Cardiac septum (tissue), 1 donor: ENCODE measurements at regions not wholly inside any gene's neighbourhood (a gene's known extent, or its start where the extent isn't known, plus 50 kb on each side); places are given as distances from the start of the nearest gene placed in this dataset.
"Not testable (repeated sequence)": the region's sequence is repeated elsewhere in the genome, so short reads cannot be mapped to it uniquely, and the experiment has no call there.

Experiments
- DNase-seq: peaks from one replicate; pipeline ENCODE4 v3.0.0-alpha.2; 2020; ENCODE audit warnings: low spot score
- intact Hi-C: fragments of 100-400 bp; cut with DNase I; formaldehyde crosslinking; loops from one replicate; pipeline ENCODE4 v1.14.0; 2022
- donor health status: DM: no; HTN: no; CAD: no.

GRCh38 chr5:130871346-130872086 is 293.5 kb downstream of the HINT1 start:
- no peak for DNase-seq
- intact Hi-C loops: loop anchor here (5.0 kb wide), 1 partner anchor 241 kb away; no protein-coding TSS in a partner anchor

DNA sequence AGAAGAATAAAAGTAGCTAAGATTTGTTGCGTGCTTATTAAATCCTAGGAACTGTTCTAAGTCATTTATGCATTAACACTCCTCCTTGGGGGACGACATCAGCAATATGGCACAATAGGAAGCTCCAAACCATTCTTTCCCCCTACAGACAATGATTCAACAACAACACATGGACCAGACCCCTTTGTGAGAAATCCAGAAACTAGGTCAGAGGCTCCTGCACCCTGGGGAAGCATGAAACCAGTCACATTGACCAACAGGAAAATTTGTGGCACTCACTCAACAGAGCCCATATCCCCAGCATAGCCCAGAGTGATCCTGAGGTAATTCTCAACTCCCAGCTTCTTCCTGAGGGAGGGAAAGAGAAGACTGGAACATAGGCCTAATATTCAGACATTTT is 294.4 kb downstream of the HINT1 start:
- intact Hi-C loops: loop anchor here (5.0 kb wide), 1 partner anchor 242 kb away; no protein-coding TSS in a partner anchor

DNA sequence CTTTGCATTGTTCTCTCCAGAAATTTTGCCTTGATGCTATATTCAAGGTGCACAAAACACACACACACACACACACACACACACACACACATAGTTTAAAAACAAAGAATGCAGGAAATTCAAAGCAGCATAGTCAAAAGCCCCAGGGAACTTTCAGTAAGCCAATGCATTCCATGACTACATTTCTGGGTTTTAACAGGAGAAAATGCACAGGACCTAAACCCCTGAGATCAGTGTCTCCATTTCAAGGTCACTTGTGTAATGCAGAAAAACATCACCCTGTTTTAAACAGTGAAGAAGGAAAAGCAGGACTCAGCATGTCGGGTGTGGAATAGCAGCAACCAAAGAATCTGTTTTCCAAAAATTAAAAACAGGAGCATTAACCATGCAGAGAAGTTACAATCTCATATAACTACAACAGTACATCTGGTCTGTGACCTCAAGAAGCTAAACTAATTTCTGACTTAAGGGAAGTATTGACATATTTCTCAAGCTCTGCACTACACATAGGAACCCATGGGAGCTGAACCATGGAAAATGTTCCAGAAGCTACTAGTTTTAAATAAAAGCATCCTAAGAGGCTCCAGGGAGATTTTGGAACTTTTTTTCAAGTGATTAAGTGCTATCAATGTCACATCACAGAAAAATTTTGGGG is 296.7 kb downstream of the HINT1 start:
- intact Hi-C loops: no loop called here
- DNase-seq: no peak

More for the DNA sequence above, 294.4 kb downstream of the HINT1 start:
- no peak for DNase-seq

GRCh38 chr5:130845049-130845765 is 319.8 kb downstream of the HINT1 start:
- intact Hi-C loops: no loop called here
- no peak for DNase-seq

DNA sequence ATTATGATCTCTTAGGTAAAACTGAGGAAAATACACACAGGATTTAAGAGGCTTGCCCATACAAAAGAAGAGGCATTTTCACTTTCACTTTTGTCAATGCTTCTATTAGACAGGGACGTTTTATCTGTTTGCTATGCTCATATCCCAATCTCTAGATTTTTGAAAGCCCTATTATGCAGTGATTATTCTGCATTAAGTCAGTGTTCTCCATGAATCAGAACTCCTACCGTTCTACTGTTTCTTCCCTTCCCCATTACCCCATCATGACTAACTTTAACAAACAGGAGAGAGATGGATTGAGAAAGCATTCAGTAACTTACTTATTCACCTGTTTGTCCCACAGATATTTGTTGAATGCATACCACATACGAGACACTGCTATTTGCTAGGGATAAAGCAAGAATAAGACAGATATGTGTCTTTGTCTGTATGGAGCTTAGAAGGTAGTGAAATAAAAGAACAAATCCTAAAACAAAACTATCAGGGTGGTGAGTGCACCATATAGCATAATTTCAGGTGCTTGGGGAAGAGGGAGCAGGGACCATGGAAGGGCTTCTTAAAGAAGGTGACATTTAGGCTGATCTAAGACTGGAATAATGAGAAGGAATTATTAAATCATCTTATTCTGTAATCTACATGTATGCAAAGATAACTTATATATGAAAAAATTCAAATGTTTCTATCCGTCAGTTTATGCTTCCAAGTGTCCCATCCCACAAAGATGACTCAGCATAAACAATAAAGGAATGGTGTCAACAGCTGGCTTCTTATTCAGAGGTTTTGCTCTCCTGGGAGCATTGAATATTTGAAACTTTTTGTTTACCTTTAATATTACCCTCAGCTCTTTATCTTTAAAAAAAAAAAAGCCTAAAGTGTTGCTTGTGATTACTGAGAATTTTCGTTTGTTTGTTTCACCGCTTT is 328.1 kb downstream of the HINT1 start:
- intact Hi-C loops: no loop called here

DNA sequence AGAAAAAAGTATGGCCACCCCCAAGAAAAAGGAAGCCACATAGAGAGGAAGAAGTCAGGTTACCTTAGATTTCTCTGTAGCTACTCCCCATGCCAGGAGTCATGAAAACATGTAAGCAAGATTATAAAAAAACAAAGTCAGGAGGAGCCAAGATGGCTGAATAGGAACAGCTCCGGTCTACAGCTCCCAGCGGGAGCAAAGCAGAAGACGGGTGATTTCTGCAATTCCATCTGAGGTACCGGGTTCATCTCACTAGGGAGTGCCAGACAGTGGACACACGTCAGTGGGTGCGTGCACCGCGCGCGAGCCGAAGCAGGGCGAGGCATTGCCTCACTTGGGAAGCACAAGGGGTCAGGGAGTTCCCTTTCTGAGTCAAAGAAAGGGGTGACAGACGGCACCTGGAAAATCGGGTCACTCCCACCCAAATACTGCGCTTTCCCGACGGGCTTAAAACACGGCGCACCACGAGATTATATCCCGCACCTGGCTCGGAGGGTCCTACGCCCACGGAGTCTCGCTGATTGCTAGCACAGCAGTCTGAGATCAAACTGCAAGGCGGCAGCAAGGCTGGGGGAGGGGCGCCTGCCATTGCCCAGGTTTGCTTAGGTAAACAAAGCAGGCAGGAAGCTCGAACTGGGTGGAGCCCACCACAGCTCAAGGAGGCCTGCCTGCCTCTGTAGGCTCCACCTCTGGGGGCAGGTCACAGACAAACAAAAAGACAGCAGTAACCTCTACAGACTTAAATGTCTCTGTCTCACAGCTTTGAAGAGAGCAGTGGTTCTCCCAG is 347.3 kb downstream of the HINT1 start:
- intact Hi-C loops, DNase-seq: not testable (repeated sequence)

More for the DNA sequence above, 328.1 kb downstream of the HINT1 start:
- DNase-seq: no peak

GRCh38 chr5:130815246-130815645 is 349.8 kb downstream of the HINT1 start:
- intact Hi-C loops: no loop called here
- no peak for DNase-seq

DNA sequence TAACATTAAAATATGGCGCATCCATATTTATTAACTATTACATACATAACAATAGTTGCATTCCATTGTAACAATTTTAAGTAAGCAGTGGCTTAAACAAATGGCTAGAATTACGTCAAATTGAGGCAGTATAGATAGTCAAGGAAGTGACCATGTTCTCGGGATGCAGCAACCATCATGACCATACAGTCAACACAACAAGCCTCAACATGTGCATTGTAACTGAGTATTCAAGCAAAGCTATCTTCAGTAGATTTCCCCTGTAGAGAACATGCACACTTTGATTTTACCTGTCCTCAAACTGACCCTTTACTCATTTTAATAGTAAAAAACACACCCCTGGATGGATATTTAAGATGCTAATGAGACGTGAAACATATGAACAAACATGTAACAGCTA is 356.4 kb downstream of the HINT1 start:
- intact Hi-C loops: no loop called here
- DNase-seq: no peak

DNA sequence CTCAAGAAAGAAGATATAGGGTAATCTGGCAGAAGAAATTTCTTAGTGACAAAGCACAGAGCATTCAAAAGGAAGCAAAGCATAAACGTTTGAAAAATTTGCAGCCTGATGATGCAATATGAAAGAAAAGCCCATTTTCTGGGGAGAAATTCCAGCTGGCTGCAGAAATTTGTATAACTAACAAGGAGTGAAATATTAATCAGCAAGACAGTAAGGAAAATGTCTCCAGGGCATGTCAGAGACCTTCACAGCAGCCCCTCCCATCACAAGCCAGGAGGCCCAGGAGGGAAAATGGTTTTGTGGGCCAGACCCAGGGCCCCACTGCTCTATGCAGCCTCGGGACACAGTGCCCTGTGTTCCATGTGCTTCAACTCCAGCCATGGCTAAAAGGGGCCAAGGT is 359.4 kb downstream of the HINT1 start:
- intact Hi-C loops: no loop called here
- no peak for DNase-seq

- intact Hi-C loops: no loop called here
Observed at GRCh38 chr5:130805036-130805435, 360.0 kb downstream of the HINT1 start.

DNA sequence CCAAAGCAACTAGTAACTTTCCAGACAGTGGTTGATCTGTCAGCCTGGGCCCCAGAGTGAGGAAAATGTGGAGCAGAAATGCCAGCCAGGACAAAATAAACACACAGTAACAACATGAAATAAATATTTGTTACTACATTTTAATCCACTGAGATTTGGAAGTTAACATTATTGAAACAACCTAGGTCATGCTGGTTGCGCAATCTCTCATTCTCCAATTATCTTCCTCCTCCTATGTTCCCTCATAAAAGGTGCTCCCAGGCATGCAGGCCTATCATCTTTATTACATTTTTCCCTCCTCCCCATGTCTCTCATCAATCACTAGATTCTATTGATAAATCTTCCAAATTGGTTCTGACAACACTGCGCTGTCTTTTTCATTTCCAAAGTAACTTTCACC is 363.1 kb downstream of the HINT1 start:
- DNase-seq: no peak
- intact Hi-C loops: no loop called here

More at GRCh38 chr5:130805036-130805435, 360.0 kb downstream of the HINT1 start:
- DNase-seq: no peak

DNA sequence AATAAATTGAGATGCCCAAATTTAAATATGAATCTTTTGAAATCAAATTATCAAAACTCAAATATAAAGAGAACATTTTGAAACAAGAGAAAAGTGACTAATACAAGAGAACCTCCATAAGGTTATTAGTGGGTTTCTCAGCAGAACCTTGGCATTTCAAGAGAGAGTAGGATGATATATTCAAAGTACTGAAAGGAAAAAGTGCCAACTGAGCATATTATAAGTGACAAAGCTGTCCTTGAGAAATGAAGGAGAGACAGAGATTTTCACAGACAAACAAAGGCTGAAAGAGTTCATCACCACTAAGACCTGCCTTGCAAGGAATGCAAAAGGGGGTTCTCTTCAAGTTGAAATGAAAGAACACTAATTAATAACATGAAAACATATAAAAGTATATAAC is 366.0 kb downstream of the HINT1 start:
- intact Hi-C loops: no loop called here
- no peak for DNase-seq

DNA sequence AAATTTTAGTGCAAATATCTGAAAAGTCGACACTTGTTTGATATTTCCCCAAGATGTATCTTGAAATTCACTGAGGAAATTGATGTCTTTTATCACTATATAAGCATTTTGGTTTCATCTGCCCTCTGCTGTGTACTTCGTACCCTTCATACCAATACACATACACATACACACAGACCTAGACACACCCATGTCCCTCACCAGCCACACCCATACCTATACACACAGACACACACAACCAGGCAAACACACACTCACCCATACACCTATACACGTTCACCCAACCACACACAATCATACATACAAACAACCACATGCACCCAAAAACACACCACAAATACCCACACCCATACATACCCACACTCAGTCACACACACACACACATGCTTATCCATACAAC is 367.8 kb downstream of the HINT1 start:
- intact Hi-C loops: no loop called here
- DNase-seq: no peak

DNA sequence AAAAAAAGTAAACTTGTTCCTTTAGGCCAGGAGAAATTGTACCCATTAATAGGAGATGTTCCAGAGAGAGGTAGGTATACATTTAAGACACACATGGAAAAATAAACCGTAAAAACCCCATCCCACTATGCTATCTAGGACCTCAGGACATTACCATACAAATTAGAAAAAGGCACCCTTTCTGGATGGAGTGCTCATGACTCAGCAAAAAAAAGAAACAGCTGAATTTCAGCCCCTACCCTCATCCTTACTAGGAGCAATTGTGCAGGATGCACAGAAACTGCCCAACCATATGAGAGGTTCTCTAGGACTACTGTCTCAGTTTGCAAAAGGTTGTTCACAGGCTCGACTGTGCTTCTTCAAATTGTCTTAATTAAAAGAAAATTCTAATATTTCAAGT is 368.2 kb downstream of the HINT1 start:
- no peak for DNase-seq
- intact Hi-C loops: no loop called here

- DNase-seq: no peak
- intact Hi-C loops: no loop called here
Observed at GRCh38 chr5:130796032-130796431, 369.0 kb downstream of the HINT1 start.

DNA sequence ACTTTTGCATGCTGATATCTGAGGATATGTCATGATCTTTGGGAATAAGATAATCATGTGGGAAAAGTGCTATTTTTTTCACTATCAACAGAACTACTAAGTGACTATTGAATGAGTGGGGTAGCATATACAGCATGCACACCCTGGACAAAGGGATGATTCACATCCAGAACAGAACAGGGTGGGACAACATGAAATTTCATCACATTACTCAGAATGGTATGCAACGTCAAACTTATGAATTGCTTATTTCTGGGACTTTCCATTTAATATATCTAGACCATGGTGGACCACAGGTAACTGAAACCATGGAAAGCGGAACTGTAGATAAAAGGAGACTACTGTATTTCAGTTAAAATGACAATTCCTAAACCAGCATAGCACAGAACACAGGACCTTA is 370.0 kb downstream of the HINT1 start:
- DNase-seq: no peak
- intact Hi-C loops: no loop called here

GRCh38 chr5:130777794-130778193 is 387.3 kb downstream of the HINT1 start:
- DNase-seq: no peak
- intact Hi-C loops: no loop called here

- no peak for DNase-seq
- intact Hi-C loops: no loop called here
Observed at GRCh38 chr5:130773813-130774212, 391.2 kb downstream of the HINT1 start.

DNA sequence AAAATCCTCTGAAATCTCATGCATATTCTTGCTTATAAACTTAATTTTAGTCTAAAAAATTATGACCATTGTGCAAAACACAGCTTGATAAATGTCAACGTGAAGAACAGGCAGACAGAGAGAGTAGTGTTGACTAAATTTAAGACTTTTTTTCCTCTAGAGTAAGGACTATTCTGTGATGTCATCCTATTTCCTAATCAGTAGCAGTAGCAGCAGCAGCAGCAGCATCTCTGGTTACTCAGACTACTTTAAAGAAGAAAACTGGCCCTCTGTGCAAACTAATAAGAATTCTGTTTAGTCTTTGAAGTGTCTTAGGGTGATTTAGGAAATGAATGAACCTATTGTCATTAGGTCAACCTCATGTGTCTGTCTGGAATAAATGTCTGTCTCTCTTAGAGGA is 403.0 kb downstream of the HINT1 start:
- no peak for DNase-seq
- intact Hi-C loops: no loop called here
